SH-SY5Y (cell line): ENCODE measurements at regions not wholly inside any gene's neighbourhood (a gene's known extent, or its start where the extent isn't known, plus 50 kb on each side); places are given as distances from the start of the nearest gene placed in this dataset.

Experiments
- GATA2 ChIP-seq: IDR thresholded peaks from 2 replicates; pipeline ENCODE4 v1.6.1; 2011; ENCODE audit warnings: mild to moderate bottlenecking, low read depth, low read length
- GATA3 ChIP-seq: IDR thresholded peaks from 2 replicates; pipeline ENCODE4 v1.6.1; 2011; ENCODE audit warnings: low read depth, mild to moderate bottlenecking, low read length, moderate library complexity

DNA sequence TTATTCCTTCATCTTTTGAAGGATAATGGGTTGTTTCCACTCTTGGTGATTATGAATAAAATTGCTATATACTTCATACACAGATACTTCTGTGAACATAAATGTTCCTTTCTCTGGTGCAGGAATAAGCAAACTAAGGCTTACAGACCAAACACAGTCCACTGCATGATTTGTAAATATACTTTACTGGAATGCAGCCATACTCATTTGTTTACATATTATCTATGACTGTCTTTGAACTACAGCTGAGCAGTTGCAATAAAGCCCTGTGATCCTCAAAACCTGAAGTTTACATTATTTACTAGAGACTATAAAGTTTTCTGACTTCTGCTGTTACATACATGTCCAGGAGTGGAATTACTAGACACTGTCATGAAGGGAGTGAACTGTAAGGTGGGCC lies 381.0 kb upstream of the CNTNAP5 start:
- TF ChIP-seq GATA3 (no peak), GATA2 (no peak)
